IMR-90 (cell line): ENCODE measurements at regions not wholly inside any gene's neighbourhood (a gene's known extent, or its start where the extent isn't known, plus 50 kb on each side); places are given as distances from the start of the nearest gene placed in this dataset.

Experiments used
- ATAC-seq: fragments of 200-7000 bp; cut with Tn5 transposase; 2 replicates; pipeline ENCODE4 v1.9.1; 2020; ENCODE audit warnings: low read depth, mild to moderate bottlenecking, moderate library complexity
- BruUV-seq: library from RNA; stranded (reverse); fragments of 400-500 nt; replicated peaks from 2 replicates; lab custom pipeline; 2021; lab: Mats Ljungman, UMichigan
- CTCF ChIA-PET: fragments of 300-600 bp; formaldehyde crosslinking; extraction: SDS; loops from one replicate; lab custom pipeline; 2021; ENCODE audit warnings: antibody characterized with exemption; lab: Yijun Ruan, JAX
- POLR2A ChIA-PET: fragments of 300-600 bp; sonication (Branson Sonifier 250); formaldehyde crosslinking; loops from one replicate; lab custom pipeline; 2022; ENCODE audit warnings: antibody characterized with exemption; ENCODE audit not compliant: unreplicated experiment; lab: Charles Lee
- DNase-seq: peaks from one replicate; pipeline ENCODE4 v3.0.0; 2013
- H2AFZ ChIP-seq: replicated peaks from 2 replicates; pipeline ENCODE3; 2013; ENCODE audit warnings: low read length, mild to moderate bottlenecking; ENCODE audit not compliant: poor library complexity
- H2AK5ac ChIP-seq: 2 replicates; pipeline ENCODE4 v1.6.1; 2013; ENCODE audit warnings: low read depth, low read length, inconsistent platforms
- H2AK9ac ChIP-seq: replicated peaks from 2 replicates; pipeline ENCODE3; 2013; ENCODE audit warnings: mild to moderate bottlenecking, low read depth, low read length, moderate library complexity; ENCODE audit not compliant: poor library complexity
- H2BK120ac ChIP-seq: 2 replicates; pipeline ENCODE4 v1.6.1; 2013; ENCODE audit warnings: low read depth, low read length, inconsistent platforms
- H2BK15ac ChIP-seq: 3 replicates; pipeline ENCODE4 v1.6.1; 2013; ENCODE audit warnings: low read depth, low read length, inconsistent platforms
- H2BK20ac ChIP-seq: 2 replicates; pipeline ENCODE4 v1.6.1; 2013; ENCODE audit warnings: low read depth, mild to moderate bottlenecking, inconsistent platforms, low read length, moderate library complexity
- H2BK5ac ChIP-seq: 2 replicates; pipeline ENCODE4 v1.6.1; 2013; ENCODE audit warnings: mild to moderate bottlenecking, low read depth, low read length, inconsistent platforms; ENCODE audit not compliant: poor library complexity, severe bottlenecking
- H3K14ac ChIP-seq: replicated peaks from 2 replicates; pipeline ENCODE4 v1.6.1; 2013; ENCODE audit warnings: low read depth, low read length, inconsistent platforms
- H3K18ac ChIP-seq: 2 replicates; pipeline ENCODE4 v1.6.1; 2013; ENCODE audit warnings: low read depth, low read length, control low read depth
- H3K23ac ChIP-seq: 2 replicates; pipeline ENCODE4 v1.6.1; 2013; ENCODE audit warnings: low read depth, low read length, inconsistent platforms
- H3K27ac ChIP-seq: 2 replicates; pipeline ENCODE4 v1.5.1; 2013; ENCODE audit warnings: mild to moderate bottlenecking, control low read depth, low read length; ENCODE audit not compliant: insufficient read depth
- H3K27me3 ChIP-seq: 2 replicates; pipeline ENCODE4 v1.6.1; 2013; ENCODE audit warnings: low read length; ENCODE audit not compliant: control insufficient read depth, insufficient read depth
- H3K36me3 ChIP-seq: 2 replicates; pipeline ENCODE4 v1.6.1; 2013; ENCODE audit warnings: low read length, mixed read lengths; ENCODE audit not compliant: control insufficient read depth, insufficient read depth
- H3K4ac ChIP-seq: 2 replicates; pipeline ENCODE4 v1.6.1; 2013; ENCODE audit warnings: low read depth, low read length, inconsistent platforms
- H3K4me1 ChIP-seq: 2 replicates; pipeline ENCODE4 v1.6.1; 2013; ENCODE audit warnings: low read length, mixed read lengths; ENCODE audit not compliant: control insufficient read depth, insufficient read depth
- H3K4me2 ChIP-seq: 2 replicates; pipeline ENCODE4 v1.6.1; 2013; ENCODE audit warnings: low read depth, mild to moderate bottlenecking, control low read depth, low read length, moderate library complexity
- H3K4me3 ChIP-seq: 2 replicates; pipeline ENCODE4 v1.5.1; 2013; ENCODE audit warnings: low read depth, mild to moderate bottlenecking, control low read depth, low read length, moderate library complexity; ENCODE audit not compliant: insufficient read depth
- H3K56ac ChIP-seq: 2 replicates; pipeline ENCODE4 v1.6.1; 2013; ENCODE audit warnings: low read length, inconsistent platforms; ENCODE audit not compliant: insufficient read depth; ENCODE audit errors: extremely low read depth
- H3K79me1 ChIP-seq, 2 experiments: 2 replicates each; pipeline ENCODE4 v1.6.1; 2013; ENCODE audit warnings: low read length in 2 of 2, inconsistent platforms in 1 of 2, low read depth in 1 of 2
- H3K9ac ChIP-seq: 2 replicates; pipeline ENCODE4 v1.6.1; 2013; ENCODE audit warnings: low read depth, low read length, control low read depth
- H3K9me1 ChIP-seq: 2 replicates; pipeline ENCODE4 v1.6.1; 2013; ENCODE audit warnings: low read length, inconsistent platforms; ENCODE audit not compliant: insufficient read depth
- H3K9me3 ChIP-seq: 2 replicates; pipeline ENCODE4 v1.6.1; 2013; ENCODE audit warnings: low read length; ENCODE audit not compliant: control insufficient read depth, insufficient read depth
- H4K20me1 ChIP-seq: 2 replicates; pipeline ENCODE4 v1.6.1; 2013; ENCODE audit warnings: low read length, inconsistent platforms; ENCODE audit not compliant: insufficient read depth
- H4K5ac ChIP-seq: 2 replicates; pipeline ENCODE4 v1.6.1; 2013; ENCODE audit warnings: mild to moderate bottlenecking, low read depth, low read length, control low read depth
- H4K8ac ChIP-seq, 2 experiments: 2 replicates each; pipeline ENCODE4 v1.6.1; 2013; ENCODE audit warnings: low read depth in 2 of 2, low read length in 2 of 2, control low read depth in 1 of 2, inconsistent platforms in 1 of 2
- H4K91ac ChIP-seq: 2 replicates; pipeline ENCODE4 v1.6.1; 2013; ENCODE audit warnings: low read depth, low read length, inconsistent platforms; ENCODE audit not compliant: insufficient read depth
- CEBPB ChIP-seq: IDR thresholded peaks from 2 replicates; pipeline ENCODE4 v1.6.1; 2012; ENCODE audit warnings: low read depth, low read length, improper control_type of control experiment
- CHD1 ChIP-seq: IDR thresholded peaks from 2 replicates; pipeline ENCODE4 v1.6.1; 2012; ENCODE audit warnings: low read depth, low read length, improper control_type of control experiment
- CTCF ChIP-seq: conservative IDR thresholded peaks from 2 replicates; pipeline ENCODE4 v1.5.1; 2012; ENCODE audit warnings: mild to moderate bottlenecking, low read depth, low read length, improper control_type of control experiment
- ELK1 ChIP-seq: fragments of 150-350 bp; IDR thresholded peaks from 2 replicates; pipeline ENCODE4 v1.6.1; 2016; ENCODE audit warnings: low read depth, mild to moderate bottlenecking, low read length, moderate library complexity, borderline replicate concordance
- FOS ChIP-seq: fragments of 150-350 bp; IDR thresholded peaks from 2 replicates; pipeline ENCODE4 v1.6.1; 2016; ENCODE audit warnings: low read depth, low read length
- MAZ ChIP-seq: IDR thresholded peaks from 2 replicates; pipeline ENCODE4 v1.6.1; 2012; ENCODE audit warnings: low read depth, mild to moderate bottlenecking, low read length, improper control_type of control experiment, moderate library complexity, borderline replicate concordance
- MXI1 ChIP-seq: IDR thresholded peaks from 2 replicates; pipeline ENCODE4 v1.6.1; 2012; ENCODE audit warnings: low read depth, mild to moderate bottlenecking, low read length, moderate library complexity, borderline replicate concordance
- POLR2A ChIP-seq: IDR thresholded peaks from 2 replicates; pipeline ENCODE4 v1.6.1; 2012; ENCODE audit warnings: mild to moderate bottlenecking, low read depth, low read length
- RAD21 ChIP-seq: IDR thresholded peaks from 2 replicates; pipeline ENCODE4 v1.6.1; 2012; ENCODE audit warnings: low read length, improper control_type of control experiment
- RCOR1 ChIP-seq: IDR thresholded peaks from 2 replicates; pipeline ENCODE4 v1.6.1; 2012; ENCODE audit warnings: mild to moderate bottlenecking, low read length, improper control_type of control experiment; ENCODE audit not compliant: insufficient replicate concordance
- RFX5 ChIP-seq: IDR thresholded peaks from 2 replicates; pipeline ENCODE4 v1.8.0; 2012; ENCODE audit warnings: low read depth, mild to moderate bottlenecking, low read length, moderate library complexity
- USF2 ChIP-seq: fragments of 150-350 bp; IDR thresholded peaks from 2 replicates; pipeline ENCODE4 v1.6.1; 2017; ENCODE audit warnings: mild to moderate bottlenecking, antibody characterized with exemption, low read length, low read depth
- WGBS, 2 experiments: methylation state at CpG; one replicate each; pipeline versions ENCODE4 v1.1.5 to v1.1.7; 2013; ENCODE audit warnings: missing lambda C conversion rate in 2 of 2; ENCODE audit not compliant: insufficient read length in 1 of 2; ENCODE audit errors: extremely low coverage in 2 of 2; 5-methylcytosine and 5-hydroxymethylcytosine counted together
- dilution Hi-C: fragments of 300-500 bp; cut with HindIII; formaldehyde crosslinking; loops from one replicate; pipeline ENCODE4 v1.14.3; 2018; ENCODE audit warnings: low sequenced_read_pairs; ENCODE audit not compliant: unreplicated experiment
- in situ Hi-C: fragments of 300-500 bp; cut with MboI; formaldehyde crosslinking; loops from 3 replicates; pipeline ENCODE4 v1.14.3; 2019; ENCODE audit warnings: low sequenced_read_pairs, inconsistent platforms, mixed read lengths
- intact Hi-C: fragments of 100-400 bp; cut with micrococcal nuclease; formaldehyde crosslinking; loops from 2 replicates; pipeline ENCODE4 v1.10.0; 2022

- TF ChIP-seq CHD1: no peak
Measured at GRCh38 chr3:23669541-23670255, 136.1 kb upstream of the UBE2E1 start (continued).

GRCh38 chr3:23671851-23672589, 133.7 kb upstream of the UBE2E1 start:
- H2AK9ac ChIP-seq: no peak overlapping the region
- H4K20me1 ChIP-seq: no peaks in the 10 kb centered on the region
- H3K4me2 ChIP-seq: no peak overlapping the region
- H3K9me1 ChIP-seq: peaks cover 10% of the 10 kb centered on the region
- no peak overlapping the region for H3K56ac ChIP-seq
- no peak overlapping the region for H3K4ac ChIP-seq
- no peak overlapping the region; the same call in 1 of the 2 replicates for H2BK120ac ChIP-seq
- no peak overlapping the region for H3K23ac ChIP-seq
- peak overlapping the region; percentile 59 for H2AFZ ChIP-seq
- H2AK5ac ChIP-seq: peak overlapping the region; percentile 45; the same call in 1 of the 2 replicates
- no peak overlapping the region for H4K91ac ChIP-seq
- intact Hi-C loops: no loop called here
- H3K79me1 ChIP-seq: no peaks in the 10 kb centered on the region
- in situ Hi-C loops: no loop called here
- H3K4me3 ChIP-seq: no peak overlapping the region
- CTCF ChIA-PET: no interaction called here
- H2BK20ac ChIP-seq: no peak overlapping the region
- no peak overlapping the region for H2BK15ac ChIP-seq
- DNase-seq (no peak), ATAC-seq (no peak)
- H3K14ac ChIP-seq: no peak overlapping the region
- H3K18ac ChIP-seq: no peak overlapping the region
- no peak overlapping the region for H3K9ac ChIP-seq
- no CpG with 5 or more reads among the region's 38 CpGs for WGBS, 2 experiments
- no peaks in the 10 kb centered on the region for H3K27me3 ChIP-seq
- no peak overlapping the region for H4K8ac ChIP-seq
- no peaks in the 10 kb centered on the region for H3K36me3 ChIP-seq
- H4K5ac ChIP-seq: no peak overlapping the region
- peaks cover 9% of the 10 kb centered on the region for H3K4me1 ChIP-seq
- H3K9me3 ChIP-seq: no peaks in the 10 kb centered on the region
- H2BK5ac ChIP-seq: no peak overlapping the region
- no peak overlapping the region for H3K27ac ChIP-seq
- POLR2A ChIA-PET: no interaction called here
- BruUV-seq: no TSS peak
- dilution Hi-C loops: no loop called here
- no peak for TF ChIP-seq RCOR1
- no peak for TF ChIP-seq USF2
- TF ChIP-seq RFX5: no peak
- no peak for TF ChIP-seq CTCF
- no peak for TF ChIP-seq POLR2A
- TF ChIP-seq FOS: no peak
- no peak for TF ChIP-seq MAZ
- no peak for TF ChIP-seq CHD1
- TF ChIP-seq CEBPB: no peak
- TF ChIP-seq MXI1: no peak
- TF ChIP-seq RAD21: no peak
- TF ChIP-seq ELK1: no peak
